ENCODE measurements at regions not wholly inside any gene's neighbourhood (a gene's known extent, or its start where the extent isn't known, plus 50 kb on each side); places are given as distances from the start of the nearest gene placed in this dataset.
"Not testable (repeated sequence)": the region's sequence is repeated elsewhere in the genome, so short reads cannot be mapped to it uniquely, and the experiment has no call there.

- no peaks in the 10 kb centered on the region for H3K36me3 Mint-ChIP-seq (ENCODE audit: low read depth)
- no peak overlapping the region for H3K27ac Mint-ChIP-seq
- ATAC-seq (replicated peaks) = no peak
- H3K4me3 Mint-ChIP-seq = no peak overlapping the region
- no peaks in the 10 kb centered on the region for H3K4me1 Mint-ChIP-seq
- H3K9me3 Mint-ChIP-seq = peaks cover 20% of the 10 kb centered on the region
- H3K27me3 Mint-ChIP-seq = no peaks in the 10 kb centered on the region
Observed at GRCh38 chr4:126364311-126364911, 1049.7 kb downstream of the FAT4 start.

DNA sequence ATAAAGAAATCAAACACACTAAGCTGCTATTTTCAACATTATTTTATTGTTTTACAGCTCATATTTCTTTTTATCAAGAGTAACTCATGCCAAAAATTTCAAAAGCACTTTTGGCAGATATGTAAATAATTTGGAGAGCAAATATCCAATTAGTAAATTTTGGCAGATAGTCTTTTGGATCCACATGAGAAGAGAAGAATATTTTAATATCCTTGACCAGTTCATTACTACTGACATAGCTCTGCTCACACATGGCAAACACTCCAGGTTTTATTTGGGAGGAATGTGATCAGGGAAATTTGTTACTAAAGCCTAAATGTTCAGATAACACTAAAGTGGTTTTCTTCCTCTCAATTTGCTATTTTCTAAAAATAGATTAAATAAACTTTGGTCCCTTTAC lies 1054.3 kb downstream of the FAT4 start:
- peaks cover 28% of the 10 kb centered on the region for H3K9me3 Mint-ChIP-seq
- no peaks in the 10 kb centered on the region for H3K36me3 Mint-ChIP-seq (ENCODE audit: low read depth)
- no peaks in the 10 kb centered on the region for H3K27me3 Mint-ChIP-seq
- no peak for ATAC-seq (replicated peaks)
- H3K27ac Mint-ChIP-seq = no peak overlapping the region
- no peaks in the 10 kb centered on the region for H3K4me1 Mint-ChIP-seq
- H3K4me3 Mint-ChIP-seq = no peak overlapping the region

- Mint-ChIP-seq H3K27me3 (no peaks in the 10 kb centered on the region), H3K4me1 (no peaks in the 10 kb centered on the region)
Observed at GRCh38 chr4:126372634-126373033, 1057.9 kb downstream of the FAT4 start.

GRCh38 chr4:126375462-126376054 lies 1060.8 kb downstream of the FAT4 start:
- no peak for ATAC-seq (replicated peaks)
- Mint-ChIP-seq H3K4me3 (no peak overlapping the region), H3K27me3 (no peaks in the 10 kb centered on the region), H3K36me3 (ENCODE audit: low read depth) (no peaks in the 10 kb centered on the region), H3K9me3 (peaks cover 24% of the 10 kb centered on the region), H3K27ac (no peak overlapping the region), H3K4me1 (no peaks in the 10 kb centered on the region)

More at GRCh38 chr4:126372634-126373033, 1057.9 kb downstream of the FAT4 start:
- no peaks in the 10 kb centered on the region for H3K36me3 Mint-ChIP-seq (ENCODE audit: low read depth)
- no peak overlapping the region for H3K4me3 Mint-ChIP-seq
- no peak for ATAC-seq (replicated peaks)
- H3K27ac Mint-ChIP-seq = no peak overlapping the region
- peaks cover 20% of the 10 kb centered on the region for H3K9me3 Mint-ChIP-seq

- no peaks in the 10 kb centered on the region for H3K36me3 Mint-ChIP-seq (ENCODE audit: low read depth)
- H3K27me3 Mint-ChIP-seq = no peaks in the 10 kb centered on the region
- H3K4me3 Mint-ChIP-seq = no peak overlapping the region
- H3K4me1 Mint-ChIP-seq = no peaks in the 10 kb centered on the region
- no peak for ATAC-seq (replicated peaks)
- peaks cover 6% of the 10 kb centered on the region for H3K9me3 Mint-ChIP-seq
- no peak overlapping the region for H3K27ac Mint-ChIP-seq
Observed at GRCh38 chr4:126385954-126386353, 1071.2 kb downstream of the FAT4 start.

GRCh38 chr4:126386512-126386911 lies 1071.8 kb downstream of the FAT4 start:
- Mint-ChIP-seq H3K36me3 (ENCODE audit: low read depth) (no peaks in the 10 kb centered on the region), H3K4me3 (no peak overlapping the region), H3K27ac (no peak overlapping the region), H3K27me3 (no peaks in the 10 kb centered on the region), H3K9me3 (peaks cover 4% of the 10 kb centered on the region), H3K4me1 (no peaks in the 10 kb centered on the region)
- ATAC-seq (replicated peaks) = no peak

GRCh38 chr4:126395664-126396063 lies 1080.9 kb downstream of the FAT4 start:
- Mint-ChIP-seq H3K4me1 (no peaks in the 10 kb centered on the region), H3K27ac (no peak overlapping the region), H3K36me3 (ENCODE audit: low read depth) (no peaks in the 10 kb centered on the region), H3K9me3 (peaks cover 18% of the 10 kb centered on the region), H3K4me3 (no peak overlapping the region), H3K27me3 (no peaks in the 10 kb centered on the region)
- ATAC-seq (replicated peaks) = no peak

DNA sequence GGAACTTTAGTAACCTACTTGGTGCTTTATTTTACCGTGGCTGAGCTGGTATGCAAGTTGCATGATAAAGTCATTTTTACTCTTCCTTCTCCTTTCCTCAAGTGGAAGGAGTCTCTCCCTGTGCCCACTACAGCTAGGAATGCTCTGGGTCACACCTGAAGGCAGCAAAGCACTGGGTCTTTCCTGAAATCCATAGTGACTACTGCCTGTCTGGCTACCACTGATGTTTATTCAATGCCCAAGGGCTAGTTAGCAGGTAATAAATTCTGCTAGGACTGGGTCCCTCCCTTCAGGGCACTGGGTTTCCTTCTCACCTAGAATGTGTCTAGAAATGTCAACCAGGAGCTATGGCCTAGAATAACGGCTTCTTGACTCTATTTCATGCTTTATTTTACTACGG lies 1081.4 kb downstream of the FAT4 start:
- Mint-ChIP-seq H3K4me3 (no peak overlapping the region), H3K27ac (no peak overlapping the region), H3K36me3 (ENCODE audit: low read depth) (no peaks in the 10 kb centered on the region), H3K9me3 (peaks cover 18% of the 10 kb centered on the region), H3K27me3 (no peaks in the 10 kb centered on the region), H3K4me1 (no peaks in the 10 kb centered on the region)
- ATAC-seq (replicated peaks) = no peak

- H3K27ac Mint-ChIP-seq = no peak overlapping the region
- no peak overlapping the region for H3K4me3 Mint-ChIP-seq
- H3K4me1 Mint-ChIP-seq = no peaks in the 10 kb centered on the region
- H3K9me3 Mint-ChIP-seq = peaks cover 18% of the 10 kb centered on the region
- no peaks in the 10 kb centered on the region for H3K36me3 Mint-ChIP-seq (ENCODE audit: low read depth)
- no peak for ATAC-seq (replicated peaks)
- no peaks in the 10 kb centered on the region for H3K27me3 Mint-ChIP-seq
Observed at GRCh38 chr4:126396703-126397102, 1081.9 kb downstream of the FAT4 start.

DNA sequence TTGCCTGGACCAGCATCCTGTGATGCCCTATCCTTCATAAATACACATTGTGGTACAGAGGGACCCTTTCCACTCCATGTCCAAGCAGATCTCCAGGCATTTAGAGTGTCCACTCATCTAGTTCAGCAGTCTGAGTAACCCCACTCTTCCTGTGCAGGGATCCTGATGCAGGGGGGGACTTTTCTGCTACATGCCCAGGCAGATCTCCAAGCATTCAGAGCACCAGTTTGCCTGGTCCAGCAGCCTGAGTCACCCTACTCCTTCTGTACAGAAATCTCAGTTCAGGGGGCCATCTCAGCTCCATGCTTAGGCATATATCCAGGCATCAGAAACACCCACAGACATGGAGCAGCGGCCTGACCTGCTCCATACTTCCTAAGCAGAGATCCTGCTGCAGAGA lies 1089.8 kb downstream of the FAT4 start:
- Mint-ChIP-seq H3K27ac (no peak overlapping the region), H3K4me3 (no peak overlapping the region), H3K4me1 (no peaks in the 10 kb centered on the region), H3K9me3 (no peaks in the 10 kb centered on the region), H3K27me3 (no peaks in the 10 kb centered on the region), H3K36me3 (ENCODE audit: low read depth) (no peaks in the 10 kb centered on the region)
- ATAC-seq (replicated peaks) = no peak

DNA sequence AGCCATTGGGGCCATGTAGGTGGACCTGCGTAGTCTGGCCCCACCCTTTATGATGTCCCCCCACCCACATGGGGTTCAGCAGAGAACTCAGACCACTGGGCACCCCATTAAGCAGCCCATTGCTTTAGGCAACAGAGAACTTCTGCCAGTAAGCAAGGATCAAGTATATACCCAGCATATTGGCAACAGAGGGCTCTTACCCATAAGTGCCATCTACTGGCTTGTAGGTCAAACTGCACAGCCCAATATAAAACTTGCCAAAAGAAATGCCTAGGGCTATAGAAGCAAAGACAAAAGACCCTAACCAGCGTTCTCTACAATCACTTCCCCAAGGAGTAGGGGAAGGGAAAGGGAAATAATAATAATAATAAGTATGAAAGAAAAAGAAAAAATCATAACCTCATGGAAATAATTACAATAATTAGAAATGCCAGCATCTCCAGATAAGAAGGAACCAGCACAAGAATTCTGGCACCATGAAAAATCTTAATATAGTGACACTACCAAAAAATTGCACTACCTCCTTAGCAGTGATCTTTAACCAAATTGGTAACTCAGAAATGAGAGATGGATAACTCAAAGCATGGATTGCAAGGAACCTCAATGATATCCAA lies 1090.7 kb downstream of the FAT4 start:
- no peaks in the 10 kb centered on the region for H3K36me3 Mint-ChIP-seq (ENCODE audit: low read depth)
- no peak overlapping the region for H3K27ac Mint-ChIP-seq
- H3K4me3 Mint-ChIP-seq = no peak overlapping the region
- no peaks in the 10 kb centered on the region for H3K27me3 Mint-ChIP-seq
- no peak for ATAC-seq (replicated peaks)
- no peaks in the 10 kb centered on the region for H3K4me1 Mint-ChIP-seq
- H3K9me3 Mint-ChIP-seq = no peaks in the 10 kb centered on the region

DNA sequence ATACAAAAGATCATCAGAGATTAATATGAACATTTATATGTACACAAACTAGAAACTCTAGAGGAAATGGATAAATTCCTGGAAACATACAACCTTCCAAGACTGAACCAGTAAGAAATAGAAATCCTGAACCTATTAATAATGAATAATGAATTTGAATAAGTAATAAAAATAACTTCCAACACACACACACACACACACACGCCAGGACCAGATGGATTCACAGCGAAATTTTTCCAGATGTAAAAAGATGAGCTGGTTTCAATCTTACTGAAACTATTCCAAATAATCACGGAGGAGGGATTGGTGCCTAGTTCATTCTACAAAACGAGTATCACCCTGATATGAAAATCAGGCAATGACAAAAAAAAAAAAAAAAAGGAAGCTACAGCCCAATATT lies 1095.0 kb downstream of the FAT4 start:
- no peaks in the 10 kb centered on the region for H3K27me3 Mint-ChIP-seq
- no peak overlapping the region for H3K4me3 Mint-ChIP-seq
- H3K9me3 Mint-ChIP-seq = no peaks in the 10 kb centered on the region
- no peaks in the 10 kb centered on the region for H3K36me3 Mint-ChIP-seq (ENCODE audit: low read depth)
- no peak overlapping the region for H3K27ac Mint-ChIP-seq
- ATAC-seq (replicated peaks) = no peak
- no peaks in the 10 kb centered on the region for H3K4me1 Mint-ChIP-seq

- Mint-ChIP-seq H3K27me3 (no peaks in the 10 kb centered on the region), H3K4me1 (no peaks in the 10 kb centered on the region), H3K9me3 (no peaks in the 10 kb centered on the region), H3K4me3 (no peak overlapping the region), H3K36me3 (ENCODE audit: low read depth) (no peaks in the 10 kb centered on the region), H3K27ac (no peak overlapping the region)
- no peak for ATAC-seq (replicated peaks)
Observed at GRCh38 chr4:126411047-126411446, 1096.3 kb downstream of the FAT4 start.

DNA sequence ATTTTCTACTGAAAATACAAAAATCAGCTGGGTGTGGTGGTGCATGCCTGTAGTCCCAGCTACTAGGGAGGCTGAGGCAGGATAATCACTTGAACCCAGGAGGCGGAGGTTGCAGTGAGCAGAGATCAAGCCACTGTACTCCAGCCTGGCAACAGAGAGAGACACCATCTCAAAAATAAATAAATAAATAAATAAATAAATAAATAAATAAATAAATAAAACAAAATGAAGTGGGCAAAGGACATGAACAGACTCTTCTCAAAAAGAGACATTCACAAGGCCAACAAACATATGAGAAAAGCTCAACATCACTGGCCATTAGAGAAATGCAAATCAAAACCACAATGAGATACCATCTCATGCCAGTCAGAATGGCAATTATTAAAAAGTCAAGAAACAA lies 1097.6 kb downstream of the FAT4 start:
- H3K4me3 Mint-ChIP-seq; H3K27me3 Mint-ChIP-seq; H3K27ac Mint-ChIP-seq; H3K36me3 Mint-ChIP-seq (ENCODE audit: low read depth); ATAC-seq (replicated peaks); H3K9me3 Mint-ChIP-seq; H3K4me1 Mint-ChIP-seq: not testable (repeated sequence)

- H3K27ac Mint-ChIP-seq = no peak overlapping the region
- ATAC-seq (replicated peaks) = no peak
- H3K27me3 Mint-ChIP-seq = no peaks in the 10 kb centered on the region
- no peak overlapping the region for H3K4me3 Mint-ChIP-seq
- H3K4me1 Mint-ChIP-seq = no peaks in the 10 kb centered on the region
- no peaks in the 10 kb centered on the region for H3K9me3 Mint-ChIP-seq
- H3K36me3 Mint-ChIP-seq (ENCODE audit: low read depth) = no peaks in the 10 kb centered on the region
Observed at GRCh38 chr4:126414741-126415140, 1100.0 kb downstream of the FAT4 start.
